ENCODE measurements at regions not wholly inside any gene's neighbourhood (a gene's known extent, or its start where the extent isn't known, plus 50 kb on each side); places are given as distances from the start of the nearest gene placed in this dataset.

DNA sequence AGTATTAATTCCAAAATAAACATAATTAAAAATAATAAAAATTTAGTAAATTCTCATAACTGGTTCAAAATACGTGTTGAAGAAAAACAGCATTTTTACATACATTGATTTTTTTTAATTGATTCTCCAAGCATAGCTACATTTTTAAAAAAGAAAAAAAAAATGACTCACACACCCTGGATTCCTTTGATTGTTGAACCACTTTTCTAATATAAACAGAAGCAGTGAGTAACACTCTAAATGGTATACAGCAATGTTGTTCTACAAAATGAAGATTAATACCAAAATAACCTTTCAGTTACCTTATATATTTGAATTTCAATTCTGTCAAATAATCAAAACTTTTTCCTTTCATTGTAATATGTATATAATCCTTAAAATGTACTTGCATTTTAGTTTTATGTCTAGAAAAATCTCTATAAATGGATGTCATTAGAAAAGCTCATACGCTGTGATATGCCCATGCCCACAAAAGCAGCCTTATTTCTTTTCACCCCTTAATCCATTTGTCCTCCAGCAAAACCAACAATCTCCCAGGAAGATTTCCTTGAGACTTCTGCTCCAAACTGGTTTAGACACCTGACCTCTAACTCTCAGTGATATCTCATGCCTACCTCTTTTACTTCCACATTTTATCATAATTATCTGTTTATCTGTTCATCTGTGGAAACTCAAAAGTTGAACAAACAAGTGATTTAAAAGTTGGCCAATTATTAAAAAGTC is 246.4 kb upstream of the NR5A2 start:
- TF ChIP-seq, protein P1, sequence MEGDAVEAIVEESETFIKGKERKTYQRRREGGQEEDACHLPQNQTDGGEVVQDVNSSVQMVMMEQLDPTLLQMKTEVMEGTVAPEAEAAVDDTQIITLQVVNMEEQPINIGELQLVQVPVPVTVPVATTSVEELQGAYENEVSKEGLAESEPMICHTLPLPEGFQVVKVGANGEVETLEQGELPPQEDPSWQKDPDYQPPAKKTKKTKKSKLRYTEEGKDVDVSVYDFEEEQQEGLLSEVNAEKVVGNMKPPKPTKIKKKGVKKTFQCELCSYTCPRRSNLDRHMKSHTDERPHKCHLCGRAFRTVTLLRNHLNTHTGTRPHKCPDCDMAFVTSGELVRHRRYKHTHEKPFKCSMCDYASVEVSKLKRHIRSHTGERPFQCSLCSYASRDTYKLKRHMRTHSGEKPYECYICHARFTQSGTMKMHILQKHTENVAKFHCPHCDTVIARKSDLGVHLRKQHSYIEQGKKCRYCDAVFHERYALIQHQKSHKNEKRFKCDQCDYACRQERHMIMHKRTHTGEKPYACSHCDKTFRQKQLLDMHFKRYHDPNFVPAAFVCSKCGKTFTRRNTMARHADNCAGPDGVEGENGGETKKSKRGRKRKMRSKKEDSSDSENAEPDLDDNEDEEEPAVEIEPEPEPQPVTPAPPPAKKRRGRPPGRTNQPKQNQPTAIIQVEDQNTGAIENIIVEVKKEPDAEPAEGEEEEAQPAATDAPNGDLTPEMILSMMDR (IDR thresholded peaks at IDR 0.05; ENCODE audit: low read depth, low read length) = no peak
- H3K4me3 ChIP-seq (ENCODE audit: low read depth, low read length) = no peak overlapping the region

DNA sequence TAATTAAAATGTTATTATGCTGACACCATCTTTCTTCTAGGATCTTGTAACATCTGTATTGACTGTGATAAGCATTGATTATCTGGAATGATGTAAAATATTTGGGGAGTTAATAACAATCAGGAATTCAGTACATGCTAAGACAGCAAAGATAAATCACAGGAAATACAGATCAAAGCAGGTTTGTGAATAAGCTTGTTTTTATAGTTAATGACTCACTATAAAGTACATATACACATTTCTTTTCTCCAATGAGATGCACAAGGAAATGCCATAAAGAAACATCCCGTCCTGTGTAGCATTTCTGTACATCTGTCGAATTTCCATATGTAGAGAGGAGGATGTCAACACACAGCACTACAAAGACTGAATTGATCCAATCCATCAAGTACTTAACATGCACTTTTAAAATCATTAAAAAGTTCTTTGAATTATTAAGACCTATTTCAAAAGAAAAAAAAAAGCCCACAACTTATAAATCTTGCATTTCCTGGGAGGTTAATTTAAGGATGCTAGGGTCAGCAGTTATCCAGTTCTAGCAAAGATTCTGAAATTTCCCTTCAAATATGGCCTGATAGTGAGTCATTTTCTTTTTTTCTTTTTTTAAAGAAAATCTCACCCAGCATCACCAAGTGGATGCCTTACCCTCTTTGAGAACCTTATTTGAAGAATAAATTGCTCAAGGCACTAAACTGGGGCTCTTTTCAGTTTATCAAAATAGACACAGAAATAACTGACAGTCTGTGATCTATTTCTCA is 243.2 kb upstream of the NR5A2 start:
- H3K4me3 ChIP-seq (ENCODE audit: low read depth, low read length) = no peak overlapping the region
- TF ChIP-seq, protein P1 (IDR thresholded peaks at IDR 0.05; ENCODE audit: low read depth, low read length) = no peak

DNA sequence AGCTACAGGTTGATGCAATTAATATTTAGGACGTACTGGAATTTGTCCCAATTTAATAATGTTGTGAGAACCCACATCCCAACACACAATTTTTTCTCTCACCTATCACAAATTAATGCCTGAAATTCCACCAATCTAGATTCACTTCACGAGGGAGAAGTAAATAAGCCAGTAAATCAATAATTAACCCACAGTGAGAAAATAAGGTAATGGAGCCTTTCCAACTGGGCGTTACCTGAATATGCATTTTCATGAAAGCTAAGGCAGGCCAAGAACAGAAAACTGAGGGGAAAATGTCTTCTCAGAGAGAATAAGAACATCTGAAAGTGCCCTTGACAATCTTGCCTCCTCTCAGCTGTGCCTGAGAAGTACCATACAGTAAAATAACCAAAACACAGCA is 240.8 kb upstream of the NR5A2 start:
- H3K4me3 ChIP-seq (ENCODE audit: low read depth, low read length) = no peak overlapping the region
- TF ChIP-seq, protein P1 (IDR thresholded peaks at IDR 0.05; ENCODE audit: low read depth, low read length) = no peak

DNA sequence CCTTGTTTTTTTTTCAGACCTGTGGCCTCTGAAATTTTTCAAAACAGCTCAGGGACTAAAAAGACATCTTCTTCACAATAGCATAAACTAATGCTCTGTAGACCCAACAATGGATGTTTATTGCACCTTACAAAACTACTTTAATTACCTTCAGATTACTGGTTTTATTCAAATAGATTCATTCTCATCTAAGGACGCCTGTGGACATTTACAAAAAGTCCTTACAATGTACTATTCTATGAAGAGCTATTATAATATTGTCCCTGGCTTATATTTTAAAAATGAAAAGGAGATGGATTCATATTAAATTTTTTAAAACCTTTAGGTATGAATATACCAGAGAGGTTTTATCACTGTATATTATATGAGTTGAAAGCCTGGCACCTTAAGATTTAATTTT is 238.4 kb upstream of the NR5A2 start:
- TF ChIP-seq, protein P1 (IDR thresholded peaks at IDR 0.05; ENCODE audit: low read depth, low read length) = no peak

DNA sequence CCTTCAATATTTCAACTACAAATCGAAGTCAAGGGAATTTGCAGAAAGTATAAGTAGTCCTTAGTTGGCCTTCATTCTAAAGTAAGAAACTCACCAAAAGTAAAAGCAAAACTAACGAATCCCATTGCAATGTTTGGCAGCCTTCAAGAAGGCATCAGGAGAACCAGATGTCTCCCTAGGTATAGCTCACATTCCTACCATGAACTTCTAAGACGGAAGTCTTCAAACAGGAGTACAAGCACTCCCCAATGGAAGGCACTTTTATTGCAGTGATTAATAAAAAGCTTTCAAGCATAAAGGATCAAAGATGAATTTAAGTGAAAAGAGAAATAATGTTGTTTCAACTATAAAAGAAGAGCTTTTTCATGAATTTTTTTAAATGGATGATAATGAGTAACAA is 236.0 kb upstream of the NR5A2 start:
- TF ChIP-seq, protein P1 (IDR thresholded peaks at IDR 0.05; ENCODE audit: low read depth, low read length) = no peak
- H3K4me3 ChIP-seq (ENCODE audit: low read depth, low read length) = no peak overlapping the region

More for the DNA sequence above, 238.4 kb upstream of the NR5A2 start:
- no peak overlapping the region for H3K4me3 ChIP-seq (ENCODE audit: low read depth, low read length)

DNA sequence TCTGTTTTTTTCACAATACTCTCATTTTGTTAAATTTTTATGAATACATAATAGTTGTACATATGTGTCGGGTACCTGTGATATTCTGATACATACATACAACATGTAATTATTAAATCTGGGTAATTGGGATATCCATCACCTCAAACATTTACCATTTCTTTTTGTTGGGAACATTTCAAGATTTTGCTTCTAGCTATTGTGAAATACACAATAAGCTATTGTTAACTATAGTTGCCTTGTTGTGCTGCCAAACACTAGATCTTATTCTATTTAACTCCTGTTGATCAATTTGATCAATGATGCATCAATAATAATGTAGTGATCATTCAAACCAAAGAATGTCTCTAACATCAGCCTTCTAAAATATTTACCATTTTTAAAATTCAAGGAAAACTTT is 234.6 kb upstream of the NR5A2 start:
- H3K4me3 ChIP-seq (ENCODE audit: low read depth, low read length) = no peak overlapping the region
- TF ChIP-seq, protein P1 (IDR thresholded peaks at IDR 0.05; ENCODE audit: low read depth, low read length) = no peak
